Hindlimb muscle (tissue), 1 donor: ENCODE measurements at regions not wholly inside any gene's neighbourhood (a gene's known extent, or its start where the extent isn't known, plus 50 kb on each side); places are given as distances from the start of the nearest gene placed in this dataset.

Source experiments
- DNase-seq: peaks from one replicate; pipeline ENCODE4 v3.0.0-alpha.2; 2013

DNA sequence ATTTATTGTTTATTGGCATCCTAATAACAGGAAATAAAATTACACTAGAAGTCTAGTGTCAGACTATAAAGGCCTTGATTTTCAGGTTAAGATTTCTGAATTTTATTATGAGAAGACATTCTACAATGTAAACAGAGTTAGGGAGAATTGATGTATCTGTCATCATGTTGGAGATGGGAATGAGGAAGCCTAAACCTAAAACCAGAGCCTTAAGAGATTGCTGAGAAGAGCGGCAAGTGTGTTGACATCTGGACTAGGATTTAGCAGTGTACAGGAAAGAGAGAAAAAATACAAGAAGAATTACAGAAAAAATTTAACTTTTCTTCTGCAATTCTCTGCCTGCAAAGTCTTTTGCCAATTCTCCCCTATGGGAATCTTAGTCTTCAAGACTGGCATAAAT is 525.5 kb downstream of the NR2F1-AS1 start:
- no peak for DNase-seq

DNA sequence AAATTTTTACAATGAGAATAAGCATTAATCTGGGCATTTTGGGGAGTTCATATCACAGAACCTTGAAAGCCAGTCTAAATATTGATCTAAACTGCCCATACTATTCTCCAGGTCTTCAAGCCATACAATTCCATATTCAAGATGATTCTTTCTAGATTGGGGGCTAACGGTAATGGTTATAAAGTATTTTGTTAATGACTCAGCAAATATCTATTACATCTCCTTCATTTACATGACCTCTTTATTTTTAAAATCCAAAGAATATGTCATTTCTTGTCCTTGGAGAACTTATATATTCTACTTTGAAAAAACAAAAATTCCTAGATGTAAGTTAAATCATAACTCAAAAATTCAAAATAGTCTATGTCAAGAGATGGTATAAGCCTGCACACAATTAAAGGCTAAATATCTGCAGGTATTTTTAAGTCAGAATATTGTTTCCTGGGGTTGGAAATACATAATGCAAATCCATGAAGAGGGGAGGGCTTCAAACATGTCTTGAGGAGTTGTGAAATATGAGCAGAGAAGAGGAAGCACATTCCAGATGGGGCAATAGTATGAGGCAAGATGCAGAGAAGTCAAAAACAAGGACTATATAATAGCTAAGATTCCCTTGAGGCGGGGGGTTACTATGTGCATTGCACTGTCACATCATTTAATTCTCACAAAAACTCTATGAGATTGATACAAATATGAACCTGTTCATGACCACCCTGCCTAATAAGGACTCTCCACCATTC is 526.4 kb downstream of the NR2F1-AS1 start:
- DNase-seq: no peak

DNA sequence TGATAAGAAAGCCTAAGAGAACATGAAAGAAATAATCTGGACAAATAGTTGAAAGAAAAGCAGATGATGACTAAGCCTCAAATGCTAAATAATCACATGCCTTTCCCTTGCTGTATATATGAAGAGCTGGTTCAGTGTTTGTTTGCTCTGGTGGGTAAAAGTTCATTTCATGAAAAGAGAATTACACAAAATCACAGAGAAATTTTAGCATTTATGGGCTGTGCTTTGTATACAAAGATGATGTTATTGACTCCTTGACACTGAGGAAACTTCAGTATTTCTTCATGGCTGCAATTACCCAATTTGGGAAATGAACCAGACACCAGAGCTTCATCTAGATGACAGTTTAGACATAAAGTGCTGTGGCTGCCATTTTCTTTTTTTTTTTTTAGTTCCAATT is 527.2 kb downstream of the NR2F1-AS1 start:
- DNase-seq: no peak

DNA sequence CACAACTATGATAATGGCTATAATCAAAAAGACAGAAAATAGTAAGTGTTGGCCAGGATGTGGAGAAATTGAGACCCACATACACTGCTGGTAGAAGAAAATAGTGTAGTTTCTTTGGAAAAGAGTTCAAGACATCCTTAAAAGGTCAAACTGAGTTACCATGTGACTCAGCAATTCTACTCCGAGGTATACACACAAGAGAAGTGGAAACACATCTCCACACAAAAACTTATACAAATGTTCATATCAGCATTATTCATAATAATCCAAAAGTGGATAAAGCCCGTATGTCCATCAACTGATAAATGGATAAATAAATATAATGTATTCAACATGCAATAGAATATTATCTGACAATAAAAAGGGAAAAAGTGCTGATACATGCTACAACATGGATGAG is 532.2 kb downstream of the NR2F1-AS1 start:
- no peak for DNase-seq

DNA sequence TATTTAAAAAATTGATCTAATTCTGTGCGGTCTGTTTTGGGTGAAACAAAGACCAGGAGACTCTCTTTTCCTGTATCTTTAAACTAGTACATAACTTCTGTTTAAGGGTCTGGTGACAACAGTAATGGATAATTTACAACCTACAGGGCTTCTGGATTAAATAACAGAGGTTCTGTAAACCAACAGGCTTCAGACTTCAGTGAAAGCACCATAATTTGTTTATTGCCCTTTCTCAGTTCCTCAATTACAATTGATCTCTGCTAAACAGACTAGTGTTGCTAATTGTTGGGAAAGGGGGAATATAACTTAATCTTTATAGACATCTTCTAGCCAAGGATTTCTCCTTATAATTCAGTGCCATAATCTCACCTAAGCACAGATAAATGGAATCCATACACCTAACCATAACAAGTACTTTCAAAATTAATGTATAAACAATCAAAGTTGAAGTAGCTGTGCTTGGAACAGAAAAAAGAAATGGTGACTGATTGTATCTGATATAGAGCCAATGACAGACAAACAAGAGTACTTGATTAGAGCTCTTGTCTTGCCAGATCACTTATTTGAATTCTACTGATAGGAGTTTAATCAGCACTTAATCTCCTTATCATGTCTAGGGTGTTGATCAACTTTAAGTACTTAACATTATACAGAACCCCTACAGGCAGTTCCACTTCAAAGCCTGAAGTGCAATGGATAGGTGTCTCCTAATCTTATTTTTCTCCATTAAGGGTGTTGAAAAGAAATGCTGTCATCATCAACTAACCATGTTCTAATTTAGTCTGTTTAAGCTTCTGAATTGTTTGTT is 536.0 kb downstream of the NR2F1-AS1 start:
- DNase-seq: no peak

DNA sequence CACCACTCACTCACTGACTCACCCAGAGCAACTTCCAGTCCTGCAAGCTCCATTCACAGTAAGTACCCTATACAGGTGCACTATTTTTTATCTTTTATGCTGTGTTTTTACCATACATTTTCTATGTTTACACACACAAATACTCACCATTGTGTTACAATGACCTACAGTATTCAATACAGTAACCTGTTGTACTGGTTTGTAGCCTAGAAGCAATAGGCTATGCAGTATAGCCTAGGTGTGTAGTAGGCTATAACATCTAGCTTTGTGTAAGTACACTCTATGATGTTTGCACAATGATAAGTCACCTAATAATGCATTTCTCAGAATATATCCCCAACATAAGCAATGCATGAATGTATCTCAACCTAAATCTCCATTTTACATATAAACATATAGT is 541.1 kb downstream of the NR2F1-AS1 start:
- no peak for DNase-seq

DNA sequence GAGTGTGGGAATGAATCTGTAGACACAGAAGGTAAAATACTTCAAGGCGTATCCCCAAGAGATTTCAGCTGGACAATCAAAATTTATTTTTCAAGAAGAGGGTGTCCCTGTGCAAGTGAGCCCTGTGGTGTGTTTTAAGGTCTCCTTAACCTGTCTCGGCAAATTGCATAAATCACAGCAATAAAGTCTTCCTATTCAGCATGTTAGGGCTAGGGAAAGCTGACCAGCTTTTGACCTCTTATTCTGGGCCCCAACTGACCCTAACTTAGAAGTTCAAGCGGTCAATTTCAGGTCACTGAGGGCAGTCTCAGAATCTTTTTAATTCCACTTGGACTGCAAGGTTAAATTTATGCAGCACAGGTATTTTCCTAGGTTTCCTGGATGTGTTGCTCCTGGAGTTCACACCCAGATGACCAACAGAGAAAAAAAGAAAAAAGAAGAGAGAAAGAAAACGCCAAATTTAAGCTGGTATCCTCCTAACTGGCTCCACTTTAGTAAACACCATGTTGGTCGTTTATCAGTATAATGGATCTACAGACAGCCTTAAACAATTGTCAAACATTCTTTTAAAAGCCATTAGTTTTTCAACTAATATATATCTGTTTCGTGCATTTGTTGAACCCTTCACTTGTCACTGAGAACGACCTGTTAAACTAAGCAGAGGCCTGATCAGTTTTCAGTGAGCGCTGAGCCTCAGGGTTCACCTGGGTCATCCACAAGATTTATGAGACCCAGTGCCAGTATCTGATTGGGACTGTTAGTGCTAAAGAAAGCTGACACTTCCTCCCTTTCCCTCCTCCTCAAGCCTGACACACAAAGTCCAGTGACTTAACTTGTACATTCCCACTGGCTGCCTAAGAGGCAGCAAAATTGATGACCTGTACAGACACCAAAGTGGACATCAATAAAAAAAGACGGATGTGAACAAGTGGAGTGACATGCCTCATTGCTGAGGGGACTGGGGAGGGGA is 546.1 kb downstream of the NR2F1-AS1 start:
- no peak for DNase-seq

DNA sequence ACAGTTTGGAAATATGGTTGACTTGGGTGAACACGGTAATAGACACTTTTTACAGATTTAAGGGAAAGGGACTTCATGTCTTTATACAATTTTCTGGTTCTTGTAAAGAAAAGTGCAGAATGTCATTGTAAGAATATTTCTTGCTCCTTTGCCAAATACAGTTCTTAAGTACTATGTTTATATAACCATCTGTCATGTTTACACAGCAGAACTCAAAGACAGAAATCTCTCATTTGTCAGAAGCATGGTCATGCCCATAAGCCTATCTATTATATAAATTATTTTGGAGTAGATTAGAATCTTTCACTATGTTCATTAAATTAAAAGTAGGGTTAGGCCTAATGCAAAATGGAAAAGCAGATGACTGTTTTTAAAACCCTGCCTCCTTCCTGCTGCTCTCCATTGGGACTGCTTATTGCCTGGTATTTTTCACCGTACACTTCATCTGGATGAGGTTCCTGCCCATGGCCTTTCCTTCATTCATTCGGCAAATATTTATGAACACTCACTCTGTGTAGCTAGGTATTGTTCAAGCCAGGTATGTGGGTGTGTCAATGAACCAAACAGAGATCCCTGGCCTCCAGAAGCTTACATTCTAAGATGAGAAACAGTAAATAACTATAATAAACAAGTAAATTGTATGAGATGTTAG is 558.1 kb downstream of the NR2F1-AS1 start:
- DNase-seq: no peak

DNA sequence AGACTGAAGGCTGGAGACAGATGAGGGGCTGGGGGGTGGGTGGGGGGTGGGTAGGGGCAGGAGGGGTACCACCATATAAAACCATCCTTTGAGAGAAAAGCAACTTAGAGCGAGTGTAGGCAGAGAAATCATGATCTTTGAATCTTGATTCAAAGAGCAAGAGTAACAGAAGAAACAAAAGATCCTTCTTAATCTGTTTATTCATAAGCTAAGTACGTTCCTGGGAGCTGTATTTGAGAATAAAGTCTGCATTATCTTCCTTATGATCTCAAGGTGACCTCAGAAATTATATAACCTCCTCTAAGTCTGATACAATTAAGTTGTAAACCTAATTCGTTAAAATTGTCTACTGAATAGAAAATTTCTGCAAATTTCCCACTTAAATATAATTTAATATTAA is 558.8 kb downstream of the NR2F1-AS1 start:
- no peak for DNase-seq

DNA sequence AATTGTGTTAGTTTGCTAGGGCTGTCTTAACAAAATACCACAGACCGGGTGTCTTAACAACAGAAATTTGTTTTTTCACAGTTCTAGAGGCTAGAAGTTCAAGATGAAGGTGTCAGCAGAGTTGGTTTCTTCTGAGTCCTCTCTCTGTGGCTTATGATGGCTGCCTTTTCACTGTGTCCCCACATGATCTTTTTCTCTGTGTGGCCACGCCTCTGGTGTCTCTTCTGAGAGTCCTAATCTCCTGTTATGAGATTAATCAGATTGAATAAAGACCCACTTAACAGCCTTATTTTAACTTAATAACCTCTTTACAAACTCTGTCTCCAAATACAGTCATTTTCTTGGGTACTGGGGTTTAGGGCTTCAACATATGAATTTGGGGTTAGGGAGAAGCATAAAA is 561.1 kb downstream of the NR2F1-AS1 start:
- no peak for DNase-seq

DNA sequence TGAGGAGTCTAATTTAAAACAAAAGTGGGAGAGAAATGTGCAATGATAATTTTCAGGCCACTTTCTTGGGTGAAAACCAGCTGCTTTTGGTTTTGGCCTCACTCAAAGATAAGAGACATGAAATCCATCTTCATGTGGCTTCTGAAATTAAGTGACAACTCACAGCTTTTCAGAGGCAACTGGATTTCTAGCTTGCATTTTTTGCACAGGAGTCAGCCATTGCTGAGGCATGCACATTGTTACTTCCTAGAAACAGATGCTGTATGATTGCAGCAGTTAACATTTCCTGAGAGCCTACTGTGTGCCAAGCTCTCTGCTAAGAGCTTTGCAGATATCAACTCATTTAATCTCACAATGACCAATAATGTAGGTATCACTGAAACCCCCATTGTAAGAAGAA is 562.6 kb downstream of the NR2F1-AS1 start:
- DNase-seq: no peak

DNA sequence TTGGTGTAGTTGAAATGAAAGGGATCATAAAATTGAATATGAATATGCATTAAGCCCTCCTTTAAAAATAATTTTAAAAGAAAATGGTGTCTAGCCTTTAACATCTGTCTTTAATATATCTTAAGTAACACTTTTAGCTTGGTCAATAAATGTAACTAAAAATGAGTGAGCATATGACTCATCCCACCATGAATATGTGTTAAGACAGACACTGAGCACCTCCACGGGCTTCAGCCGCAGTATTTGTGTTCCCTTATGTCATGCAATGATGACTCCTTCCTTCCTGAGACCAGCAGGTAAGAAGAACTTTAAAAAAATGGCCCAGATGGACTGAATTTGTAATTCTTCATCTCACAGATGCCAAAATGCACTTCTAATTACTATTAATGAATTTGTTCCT is 563.2 kb downstream of the NR2F1-AS1 start:
- no peak for DNase-seq

DNA sequence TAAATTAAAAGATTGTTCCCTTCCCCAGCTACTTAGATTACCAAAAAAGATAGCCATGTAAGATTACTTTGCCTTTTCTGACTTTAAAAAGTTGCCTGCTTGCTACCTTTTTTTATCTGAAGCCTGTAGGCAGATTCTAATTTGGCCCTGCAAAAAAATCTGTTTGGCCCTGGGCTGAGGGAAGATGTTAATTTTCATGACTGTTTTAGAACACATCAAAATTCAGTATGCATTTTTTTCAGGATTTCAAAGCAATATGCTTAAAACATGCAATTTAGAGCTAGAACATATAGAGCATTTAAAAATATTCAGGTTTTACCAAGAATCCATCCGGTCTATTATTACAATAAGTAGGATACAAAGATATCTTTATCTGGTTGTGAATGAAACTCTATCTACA is 563.6 kb downstream of the NR2F1-AS1 start:
- DNase-seq: no peak

DNA sequence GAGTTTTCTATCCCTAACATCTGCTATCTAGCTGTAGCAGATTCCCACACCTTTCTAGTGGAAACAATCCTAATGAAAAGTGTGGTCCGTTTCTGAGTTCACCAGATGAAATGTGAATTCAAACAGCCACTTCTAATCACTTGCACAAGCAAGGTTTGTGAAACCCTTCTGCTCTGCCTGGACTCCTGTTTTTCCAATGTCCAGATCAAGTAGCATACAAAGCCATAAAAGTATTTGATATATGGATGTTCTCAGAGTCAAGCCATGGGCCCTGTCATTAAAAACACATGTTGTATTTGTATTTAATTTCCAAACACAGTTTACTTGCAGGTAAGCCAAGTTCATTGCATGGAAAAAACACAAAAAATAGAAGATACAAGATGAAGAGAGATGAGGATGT is 570.4 kb downstream of the NR2F1-AS1 start:
- no peak for DNase-seq

DNA sequence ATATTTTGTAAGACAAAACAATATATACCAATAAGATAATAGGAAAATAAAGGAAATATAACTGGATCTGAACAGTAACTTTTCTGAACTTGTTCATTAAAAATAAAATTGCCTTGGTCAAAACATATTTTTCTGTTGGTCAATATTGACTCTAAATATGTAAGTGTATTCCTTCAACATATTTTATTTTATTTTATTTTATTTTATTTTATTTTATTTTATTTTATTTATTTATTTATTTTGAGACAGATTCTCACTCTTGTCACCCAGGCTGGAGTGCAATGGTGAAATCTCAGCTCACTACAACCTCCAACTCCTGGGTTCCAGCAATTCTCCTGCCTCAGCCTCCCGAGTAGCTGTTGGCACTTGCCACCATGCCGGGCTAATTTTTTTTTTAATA is 571.0 kb downstream of the NR2F1-AS1 start:
- no peak for DNase-seq

DNA sequence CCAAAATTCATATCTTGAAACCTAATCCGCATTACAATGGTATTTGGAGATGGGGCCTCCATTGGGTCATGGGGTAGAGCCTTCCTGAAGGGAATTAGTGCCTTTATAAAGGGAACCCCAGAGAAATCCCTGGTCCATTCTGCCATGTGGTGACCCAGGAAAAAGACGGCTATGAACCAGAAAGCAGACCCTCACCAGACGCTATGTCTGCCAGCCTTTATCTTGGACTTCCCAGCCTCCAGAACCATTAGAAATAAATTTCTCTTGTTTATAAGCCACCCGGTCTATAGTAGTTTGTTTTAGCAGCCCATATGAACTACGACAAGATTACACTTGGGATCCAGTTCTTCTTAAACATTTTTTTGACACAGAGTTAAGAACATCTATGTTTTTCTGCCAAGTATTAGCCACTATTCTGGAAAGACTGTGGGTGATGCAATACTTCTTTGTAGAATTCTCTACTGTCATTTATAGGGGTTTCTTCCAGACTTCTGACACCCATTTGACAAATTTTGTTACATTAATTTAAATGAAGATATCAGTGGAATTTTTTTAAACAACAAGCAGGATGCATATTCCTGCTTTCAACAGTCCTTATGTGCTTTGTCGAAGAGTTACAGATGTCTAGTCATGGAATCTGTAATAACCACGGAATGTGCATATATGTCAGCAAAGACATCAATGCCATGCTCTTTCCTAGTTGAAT is 572.4 kb downstream of the NR2F1-AS1 start:
- no peak for DNase-seq

DNA sequence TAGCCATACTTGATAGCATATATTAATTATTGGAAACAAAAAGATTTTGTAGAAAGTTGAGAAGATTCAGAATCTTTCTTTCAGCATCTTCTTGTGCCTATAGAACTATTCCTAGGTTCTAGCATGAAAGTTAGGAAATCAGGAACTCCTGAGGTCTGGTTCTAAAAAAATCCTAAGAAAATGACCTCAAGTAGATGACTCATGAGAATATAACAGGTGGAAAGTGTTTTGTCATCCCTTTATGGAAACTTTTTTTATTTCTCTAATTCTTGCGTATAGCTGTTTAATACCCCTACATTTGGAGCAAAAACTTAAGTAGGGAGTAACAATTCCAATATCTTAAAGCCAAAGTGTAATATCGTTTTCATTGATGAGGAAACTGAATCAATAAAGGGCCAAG is 574.1 kb downstream of the NR2F1-AS1 start:
- no peak for DNase-seq

DNA sequence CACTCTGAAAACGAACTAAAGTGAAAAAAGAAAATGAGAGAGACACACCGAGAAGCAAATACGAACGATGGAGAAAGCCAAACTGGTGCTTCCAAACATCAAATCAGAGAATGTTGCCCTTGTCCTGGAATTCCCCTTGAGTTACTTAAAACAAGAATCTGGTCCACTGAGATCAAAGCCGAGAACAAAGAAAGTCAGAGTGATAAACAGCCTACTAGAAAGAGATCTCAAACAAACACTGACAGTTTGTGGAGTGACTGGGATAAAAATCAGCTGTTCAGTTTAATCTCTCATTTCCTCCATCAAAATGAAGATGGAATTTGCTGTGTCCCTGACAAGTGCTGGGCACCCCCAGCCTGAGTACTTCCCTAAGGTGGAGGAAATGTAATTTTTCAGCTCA is 582.6 kb downstream of the NR2F1-AS1 start:
- DNase-seq: no peak

DNA sequence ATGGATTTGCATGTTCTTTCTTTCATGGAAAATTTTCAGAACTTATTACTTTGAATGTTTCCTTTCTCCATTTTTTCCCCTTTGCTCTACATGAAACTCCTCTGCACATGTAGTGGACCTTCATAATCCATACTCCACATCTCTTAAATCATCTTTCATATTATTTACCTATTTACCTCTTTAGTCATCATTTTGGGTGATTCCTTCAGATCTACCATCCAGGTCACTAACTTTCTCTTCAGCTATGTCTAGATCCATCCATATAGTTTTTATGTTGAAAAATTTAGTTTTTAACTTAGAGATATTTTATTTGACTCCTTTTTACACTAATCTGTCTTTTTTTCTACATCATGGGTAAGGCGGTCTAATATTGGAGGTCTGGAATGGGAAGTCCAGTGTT is 586.6 kb downstream of the NR2F1-AS1 start:
- DNase-seq: no peak

DNA sequence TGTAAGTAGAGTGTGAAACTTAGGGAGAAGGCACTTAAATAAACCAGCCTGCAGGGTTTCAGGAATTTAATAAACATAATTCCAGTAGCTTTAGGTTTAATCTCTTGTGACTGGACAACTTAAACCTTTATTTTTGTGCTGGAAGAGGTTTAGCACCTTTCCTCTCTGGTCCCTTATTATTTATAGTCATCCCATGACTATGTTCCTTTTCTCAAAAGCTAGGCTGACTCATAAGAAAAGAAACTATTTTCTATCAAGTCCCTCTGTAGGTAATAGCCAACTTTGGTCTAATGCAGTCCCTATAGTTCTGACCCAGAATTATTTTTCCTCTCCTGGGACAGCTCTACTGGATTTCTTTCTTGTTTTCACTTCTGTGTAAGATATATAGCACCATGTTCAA is 588.9 kb downstream of the NR2F1-AS1 start:
- no peak for DNase-seq

DNA sequence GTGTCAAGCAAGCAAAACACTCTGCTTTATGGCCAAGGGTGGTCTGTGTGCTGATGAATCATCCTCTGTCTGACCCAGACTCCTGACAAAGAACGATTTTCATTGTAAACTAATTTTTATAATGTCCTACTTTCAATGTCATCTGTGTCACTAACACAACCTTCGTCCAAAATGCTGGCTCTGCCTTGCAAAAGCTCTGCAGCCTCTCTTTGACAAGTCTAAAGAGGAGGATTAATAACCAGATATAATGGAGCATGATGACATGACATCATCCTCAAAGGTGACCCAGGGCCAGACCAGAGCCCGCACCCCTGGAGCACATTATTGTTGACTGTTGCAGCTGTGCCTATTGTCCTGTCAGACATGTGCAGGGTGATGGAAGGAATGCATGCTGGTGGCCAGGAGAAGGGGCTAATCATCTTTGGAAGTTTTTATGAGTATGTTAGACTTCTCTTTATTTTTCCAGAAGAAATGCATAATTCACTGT is 589.4 kb downstream of the NR2F1-AS1 start:
- DNase-seq: no peak

DNA sequence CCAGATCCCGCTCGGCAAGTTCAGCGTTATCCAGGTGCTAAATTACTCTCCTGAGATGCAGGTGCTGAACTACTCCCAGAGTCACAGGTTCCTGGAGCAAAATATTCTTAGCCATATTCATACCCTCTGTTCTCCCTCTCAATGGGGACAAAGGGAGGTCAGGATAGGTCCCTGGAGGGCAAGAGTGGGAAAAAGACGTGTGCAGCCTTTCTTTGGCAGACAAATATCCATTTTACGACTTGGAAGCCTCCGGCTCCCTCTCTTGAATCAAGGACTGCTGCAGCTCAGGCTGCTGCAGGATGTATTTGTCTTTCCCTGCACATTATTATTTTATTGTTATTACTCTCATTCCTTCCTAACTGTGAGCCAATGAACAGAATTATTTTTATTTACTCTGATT is 590.2 kb downstream of the NR2F1-AS1 start:
- no peak for DNase-seq
